GM23338 (cell line): ENCODE measurements at regions not wholly inside any gene's neighbourhood (a gene's known extent, or its start where the extent isn't known, plus 50 kb on each side); places are given as distances from the start of the nearest gene placed in this dataset.

ENCODE experiments used
- ATAC-seq: fragments of 200-7000 bp; cut with Tn5 transposase; 3 replicates; pipeline ENCODE4 v1.9.1; 2020
- DNase-seq: peaks from one replicate; pipeline ENCODE4 v3.0.0-alpha.2; 2015; ENCODE audit warnings: low spot score
- H2AFZ ChIP-seq: fragments of 200-600 bp; sonication (generic); 2 replicates; pipeline ENCODE4 v1.8.0; 2016; ENCODE audit warnings: antibody characterized with exemption, mild to moderate bottlenecking, moderate library complexity
- H3F3A ChIP-seq: fragments of 200-600 bp; sonication (generic); replicated peaks from 2 replicates; pipeline ENCODE4 v1.8.0; 2017; ENCODE audit warnings: antibody characterized with exemption, mixed run types, low read depth
- H3K27ac ChIP-seq: fragments of 200-600 bp; sonication (generic); 2 replicates; pipeline ENCODE4 v1.6.1; 2016; ENCODE audit warnings: low read depth
- H3K27me3 ChIP-seq: fragments of 200-600 bp; sonication (generic); 2 replicates; pipeline ENCODE4 v1.8.0; 2016; ENCODE audit warnings: mild to moderate bottlenecking, mixed run types, moderate library complexity; ENCODE audit not compliant: insufficient read depth
- H3K36me3 ChIP-seq: fragments of 200-600 bp; sonication (generic); 2 replicates; pipeline ENCODE4 v1.8.0; 2016; ENCODE audit warnings: mild to moderate bottlenecking; ENCODE audit not compliant: insufficient read depth
- H3K4me1 ChIP-seq: fragments of 200-600 bp; sonication (generic); 2 replicates; pipeline ENCODE4 v1.8.0; 2016; ENCODE audit warnings: mild to moderate bottlenecking, moderate library complexity; ENCODE audit not compliant: insufficient read depth
- H3K4me2 ChIP-seq: fragments of 200-600 bp; sonication (generic); 2 replicates; pipeline ENCODE4 v1.7.1; 2017; ENCODE audit warnings: mixed run types
- H3K4me3 ChIP-seq: fragments of 200-600 bp; sonication (generic); 2 replicates; pipeline ENCODE4 v1.6.1; 2016; ENCODE audit warnings: mixed run types
- H3K79me2 ChIP-seq: fragments of 200-600 bp; sonication (generic); replicated peaks from 2 replicates; pipeline ENCODE4 v1.8.0; 2017; ENCODE audit warnings: mild to moderate bottlenecking; ENCODE audit not compliant: insufficient read depth
- H3K9me2 ChIP-seq: fragments of 200-600 bp; sonication (generic); 2 replicates; pipeline ENCODE4 v1.8.0; 2017; ENCODE audit not compliant: insufficient read depth
- H4K20me1 ChIP-seq: fragments of 200-600 bp; sonication (generic); replicated peaks from 2 replicates; pipeline ENCODE4 v1.8.0; 2017; ENCODE audit warnings: mild to moderate bottlenecking; ENCODE audit not compliant: insufficient read depth
- H3K27ac Mint-ChIP-seq: 2 replicates; pipeline ENCODE4 v1.8.0; 2020; ENCODE audit warnings: inconsistent platforms, mild to moderate bottlenecking, moderate library complexity, mixed read lengths
- H3K27me3 Mint-ChIP-seq: 3 replicates; pipeline ENCODE4 v1.8.0; 2022; ENCODE audit warnings: low read depth, mild to moderate bottlenecking, moderate library complexity, mixed read lengths, inconsistent platforms; ENCODE audit not compliant: insufficient read depth, poor library complexity
- H3K36me3 Mint-ChIP-seq: 3 replicates; pipeline ENCODE4 v1.8.0; 2021; ENCODE audit warnings: low read depth, mild to moderate bottlenecking, inconsistent platforms, moderate library complexity, mixed read lengths
- H3K4me1 Mint-ChIP-seq: 3 replicates; pipeline ENCODE4 v1.8.0; 2020; ENCODE audit warnings: mild to moderate bottlenecking, inconsistent platforms, mixed read lengths
- H3K4me3 Mint-ChIP-seq: 3 replicates; pipeline ENCODE4 v1.8.0; 2021; ENCODE audit warnings: moderate library complexity, mild to moderate bottlenecking, inconsistent platforms, mixed read lengths
- H3K9me3 Mint-ChIP-seq: 3 replicates; pipeline ENCODE4 v1.8.0; 2020; ENCODE audit warnings: moderate library complexity, mild to moderate bottlenecking, inconsistent platforms, mixed read lengths
- CREB1 ChIP-seq: fragments of 250-450 bp; sonication (Bioruptor Pico); IDR thresholded peaks from 2 replicates; pipeline ENCODE4 v1.5.0; 2020; ENCODE audit warnings: low read depth, mild to moderate bottlenecking, moderate library complexity
- CTCF ChIP-seq, 2 experiments: fragments of 200-600 bp in 1 of 2; sonication (generic) in 1 of 2; conservative IDR thresholded peaks; 2 replicates each; pipeline versions ENCODE4 v1.5.1 to v1.6.1; 2016 to 2017; ENCODE audit warnings: antibody characterized with exemption in 2 of 2, low read depth in 2 of 2, mild to moderate bottlenecking in 2 of 2, moderate library complexity in 1 of 2
- ETS1 ChIP-seq: IDR thresholded peaks from 2 replicates; pipeline ENCODE4 v1.6.1; 2016; ENCODE audit warnings: antibody characterized with exemption
- EZH2 ChIP-seq: fragments of 200-600 bp; sonication (generic); IDR thresholded peaks from one replicate; pipeline ENCODE4 v1.8.0; 2017; ENCODE audit warnings: antibody characterized with exemption, mild to moderate bottlenecking, low read depth; ENCODE audit not compliant: unreplicated experiment
- EZH2phosphoT487 ChIP-seq: fragments of 200-600 bp; sonication (generic); IDR thresholded peaks from one replicate; pipeline ENCODE4 v1.8.1; 2018; ENCODE audit warnings: antibody characterized with exemption; ENCODE audit not compliant: unreplicated experiment
- JUNB ChIP-seq: IDR thresholded peaks from one replicate; pipeline ENCODE4 v1.6.1; 2016; ENCODE audit warnings: antibody characterized with exemption; ENCODE audit not compliant: unreplicated experiment
- NANOG ChIP-seq: IDR thresholded peaks from 2 replicates; pipeline ENCODE4 v1.6.1; 2016; ENCODE audit warnings: antibody characterized with exemption, borderline replicate concordance
- POLR2AphosphoS5 ChIP-seq: IDR thresholded peaks from 2 replicates; pipeline ENCODE4 v1.6.1; 2016; ENCODE audit warnings: antibody characterized with exemption, low read depth
- REST ChIP-seq: IDR thresholded peaks from one replicate; pipeline ENCODE4 v1.6.1; 2018; ENCODE audit warnings: antibody characterized with exemption; ENCODE audit not compliant: unreplicated experiment
- STAT1 ChIP-seq: IDR thresholded peaks from one replicate; pipeline ENCODE4 v1.6.1; 2016; ENCODE audit warnings: antibody characterized with exemption; ENCODE audit not compliant: unreplicated experiment
- ZNF114 ChIP-seq: fragments of 250-450 bp; sonication (Bioruptor Pico); IDR thresholded peaks from 2 replicates; pipeline ENCODE4 v1.5.0; 2020; ENCODE audit warnings: mild to moderate bottlenecking, moderate library complexity
- ZNF331 ChIP-seq: fragments of 250-450 bp; sonication (Bioruptor Pico); IDR thresholded peaks from 2 replicates; pipeline ENCODE4 v1.5.0; 2020; ENCODE audit warnings: low read depth, mild to moderate bottlenecking, moderate library complexity
- ZNF462 ChIP-seq: fragments of 250-450 bp; sonication (Bioruptor Pico); IDR thresholded peaks from 2 replicates; pipeline ENCODE4 v1.5.0; 2020; ENCODE audit warnings: mild to moderate bottlenecking, moderate library complexity

GRCh38 chr18:54532962-54533361 lies 58.1 kb upstream of the DYNAP start:
- Mint-ChIP-seq H3K9me3 (peaks cover 19% of the 10 kb centered on the region; the same call in 2 of the 3 replicates), H3K4me1 (peaks cover 49% of the 10 kb centered on the region), H3K36me3 (no peaks in the 10 kb centered on the region; the same call in 1 of the 3 replicates), H3K27me3 (peaks cover 15% of the 10 kb centered on the region), H3K4me3 (no peak overlapping the region; the same call in 2 of the 3 replicates), H3K27ac (no peak overlapping the region)
- DNase-seq (no peak), ATAC-seq (no peak)
- TF ChIP-seq NANOG (no peak), ZNF114 (no peak), ZNF462 (CRISPR knock-in tag) (no peak), CREB1 (CRISPR knock-in tag) (no peak), CTCF (conservative IDR thresholded peaks at IDR 0.05; ENCODE audit: low read depth in 2 of 2) (no peak), EZH2phosphoT487 (no peak), ETS1 (no peak), STAT1 (no peak), POLR2AphosphoS5 (no peak), JUNB (no peak), ZNF331 (CRISPR knock-in tag) (no peak), REST (no peak), EZH2 (no peak)
- no peaks in the 10 kb centered on the region for H4K20me1 ChIP-seq
- H3K36me3 ChIP-seq = peaks cover 5% of the 10 kb centered on the region; the same call in 1 of the 2 replicates
- peak overlapping the region; percentile 58 for H3K4me2 ChIP-seq
- H2AFZ ChIP-seq = no peak overlapping the region
- H3K9me2 ChIP-seq = peaks cover 7% of the 10 kb centered on the region; the same call in 1 of the 2 replicates
- no peaks in the 10 kb centered on the region for H3F3A ChIP-seq
- peak overlapping the region; percentile 10; the same call in 1 of the 2 replicates for H3K27ac ChIP-seq
- H3K4me1 ChIP-seq = peaks cover 38% of the 10 kb centered on the region
- H3K79me2 ChIP-seq = no peaks in the 10 kb centered on the region
- peaks cover 10% of the 10 kb centered on the region for H3K27me3 ChIP-seq
- no peak overlapping the region for H3K4me3 ChIP-seq
